ENCODE measurements at regions not wholly inside any gene's neighbourhood (a gene's known extent, or its start where the extent isn't known, plus 50 kb on each side); places are given as distances from the start of the nearest gene placed in this dataset.

DNA sequence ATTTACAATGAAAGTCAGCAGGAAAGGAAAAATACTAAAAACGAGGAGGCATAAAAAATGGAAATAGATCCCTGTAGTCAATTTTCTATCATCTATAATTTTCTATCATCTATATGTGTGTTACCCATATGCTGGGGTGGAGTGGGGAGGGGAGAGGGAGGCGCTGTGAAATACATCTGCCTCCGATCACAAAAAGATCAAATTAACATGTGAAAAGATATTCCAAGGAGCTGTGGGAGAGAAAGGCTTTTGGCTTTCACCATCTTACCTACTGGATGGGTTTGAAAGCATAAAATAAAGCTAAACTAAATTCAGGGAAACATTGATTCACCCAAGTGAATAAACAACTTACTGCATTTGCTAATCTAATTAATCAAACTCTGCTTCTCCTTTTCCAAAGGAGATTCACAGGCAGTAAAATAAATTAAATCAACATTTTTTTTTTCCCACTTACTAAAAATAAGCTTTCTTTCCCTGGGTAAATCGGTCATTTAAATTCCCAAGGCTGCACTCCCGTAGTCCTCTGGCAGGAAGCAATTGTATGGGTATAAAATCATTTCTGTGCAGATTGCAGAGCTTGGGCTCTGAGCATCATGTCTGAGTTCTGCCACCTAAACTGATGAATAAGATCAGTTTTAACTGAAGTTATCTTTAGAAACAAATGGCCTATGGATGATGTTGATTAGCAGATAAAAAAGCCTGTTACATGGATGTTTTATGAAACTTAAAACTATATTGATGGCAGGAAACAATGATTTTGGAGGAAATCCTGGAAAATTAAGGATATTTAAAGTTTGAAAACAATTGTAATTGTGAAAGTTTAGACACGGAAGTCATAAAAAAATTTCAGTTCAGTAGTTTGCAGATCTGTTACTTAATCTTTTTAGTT is 147.9 kb downstream of the SOX4 start:
- Mint-ChIP-seq H3K9me3 (no peaks in the 10 kb centered on the region), H3K4me3 (no peak overlapping the region), H3K36me3 (no peaks in the 10 kb centered on the region), H3K27ac (no peak overlapping the region), H3K27me3 (peaks cover 4% of the 10 kb centered on the region), H3K4me1 (peaks cover 3% of the 10 kb centered on the region)
- POLR2A ChIA-PET = no interaction called here
- no peak for ATAC-seq (ENCODE audit: low read depth)
- DNase-seq = no peak

DNA sequence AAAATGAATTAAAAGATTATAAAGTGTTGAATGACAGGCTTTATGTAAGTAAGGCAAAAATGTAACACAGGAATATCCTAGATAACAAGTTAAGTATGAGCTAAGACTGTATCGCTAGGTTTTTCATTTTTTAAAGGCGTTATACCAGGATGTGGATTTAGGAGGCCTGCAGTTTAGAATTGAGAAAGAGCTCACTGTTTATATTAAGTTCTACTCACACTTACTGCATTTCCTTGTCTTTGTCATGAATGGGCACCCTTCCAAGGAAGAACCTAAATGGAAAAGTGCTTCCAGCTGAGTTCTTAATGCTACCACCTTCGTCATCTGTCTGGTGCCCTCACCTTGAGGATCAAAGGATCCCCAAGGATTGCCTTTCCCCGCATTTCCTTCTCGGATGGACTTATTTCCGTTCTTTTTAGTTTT is 148.7 kb downstream of the SOX4 start:
- ATAC-seq (ENCODE audit: low read depth) = no peak
- Mint-ChIP-seq H3K27me3 (peaks cover 4% of the 10 kb centered on the region), H3K9me3 (no peaks in the 10 kb centered on the region), H3K4me3 (no peak overlapping the region), H3K4me1 (no peaks in the 10 kb centered on the region), H3K27ac (no peak overlapping the region), H3K36me3 (no peaks in the 10 kb centered on the region)
- POLR2A ChIA-PET = no interaction called here
- DNase-seq = no peak

DNA sequence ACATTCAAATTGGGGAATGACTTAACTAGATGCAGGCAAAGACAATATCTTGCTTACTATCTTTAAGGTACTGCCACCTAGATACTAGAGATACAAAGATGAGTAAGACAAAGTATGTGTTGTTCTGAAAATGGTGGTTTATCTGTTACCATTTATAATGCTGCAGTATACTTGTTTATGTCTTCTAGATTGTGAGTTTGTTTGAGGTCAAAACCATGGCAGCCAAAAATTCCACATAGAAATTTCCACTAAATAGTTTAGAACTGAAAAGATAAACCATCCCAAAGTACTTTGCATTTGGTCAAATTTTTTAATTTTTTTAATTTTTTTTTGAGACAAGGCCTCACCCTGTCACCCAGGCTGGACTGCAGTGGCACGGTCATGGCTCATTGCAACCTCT is 150.8 kb downstream of the SOX4 start:
- no peaks in the 10 kb centered on the region for H3K9me3 Mint-ChIP-seq
- peaks cover 6% of the 10 kb centered on the region for H3K27me3 Mint-ChIP-seq
- H3K4me1 Mint-ChIP-seq = no peaks in the 10 kb centered on the region
- no peak overlapping the region for H3K27ac Mint-ChIP-seq
- no peak overlapping the region for H3K4me3 Mint-ChIP-seq
- H3K36me3 Mint-ChIP-seq = no peaks in the 10 kb centered on the region
- POLR2A ChIA-PET = no interaction called here
- ATAC-seq (ENCODE audit: low read depth) (no peak), DNase-seq (no peak)

DNA sequence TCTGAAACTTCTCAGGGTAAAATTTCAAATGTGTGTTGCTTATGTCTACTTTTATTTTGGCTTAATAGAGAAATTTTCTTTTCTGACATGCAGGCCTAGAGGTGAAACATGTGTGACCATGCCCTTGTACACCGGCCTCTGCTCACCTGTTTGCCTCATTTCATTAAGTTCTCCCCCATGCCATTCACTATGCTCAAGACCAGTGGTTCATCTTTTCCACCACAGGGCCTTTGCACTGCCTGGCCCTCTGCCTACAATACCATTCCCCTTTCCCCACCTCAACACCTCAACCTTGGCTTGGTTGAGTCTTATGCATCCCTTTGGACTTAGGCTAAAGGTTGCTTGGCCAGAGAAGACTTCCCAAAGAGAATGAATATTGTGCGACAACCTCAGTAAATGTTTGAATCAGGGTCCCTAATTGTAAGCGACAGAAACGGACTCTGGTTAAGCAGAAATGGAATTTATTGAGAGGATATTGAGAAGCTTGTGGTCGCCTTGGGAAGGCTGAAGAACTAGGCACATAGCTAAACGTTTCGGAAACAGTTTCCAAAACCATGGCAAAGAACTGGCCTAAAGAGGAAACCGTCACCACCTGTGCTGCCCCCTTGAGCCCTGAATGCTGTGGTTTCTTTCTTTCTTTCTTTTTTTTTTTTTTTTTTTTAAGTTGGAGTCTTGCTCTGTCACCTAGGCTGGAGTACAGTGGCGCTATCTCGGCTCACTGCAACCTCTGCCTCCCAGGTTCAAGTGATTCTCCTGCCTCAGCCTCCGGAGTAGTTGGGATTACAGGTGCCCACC is 152.2 kb downstream of the SOX4 start:
- H3K4me3 Mint-ChIP-seq = no peak overlapping the region
- POLR2A ChIA-PET = no interaction called here
- peaks cover 6% of the 10 kb centered on the region for H3K27me3 Mint-ChIP-seq
- ATAC-seq (ENCODE audit: low read depth) = no peak
- no peaks in the 10 kb centered on the region for H3K4me1 Mint-ChIP-seq
- no peak for DNase-seq
- no peak overlapping the region for H3K27ac Mint-ChIP-seq
- H3K9me3 Mint-ChIP-seq = no peaks in the 10 kb centered on the region
- no peaks in the 10 kb centered on the region for H3K36me3 Mint-ChIP-seq

DNA sequence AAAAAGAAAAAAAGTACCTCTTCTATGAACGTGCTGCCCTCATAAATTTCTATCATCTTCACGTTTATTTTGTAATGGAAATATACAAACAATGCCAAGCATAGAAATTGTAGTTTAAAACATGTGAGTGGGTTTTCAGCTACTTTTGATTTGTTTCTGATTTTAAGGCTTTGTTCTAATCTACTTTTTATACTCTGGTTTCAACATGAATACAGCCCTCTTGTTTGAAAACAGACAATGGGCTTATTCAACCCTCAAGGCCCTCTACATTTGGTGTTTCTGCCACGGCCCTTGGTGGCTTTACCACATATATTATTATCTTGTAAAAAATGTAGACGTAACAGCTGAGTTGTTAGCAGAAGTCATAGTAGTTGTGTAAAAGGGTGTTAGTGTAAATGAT is 153.9 kb downstream of the SOX4 start:
- POLR2A ChIA-PET = no interaction called here
- H3K27ac Mint-ChIP-seq = no peak overlapping the region

DNA sequence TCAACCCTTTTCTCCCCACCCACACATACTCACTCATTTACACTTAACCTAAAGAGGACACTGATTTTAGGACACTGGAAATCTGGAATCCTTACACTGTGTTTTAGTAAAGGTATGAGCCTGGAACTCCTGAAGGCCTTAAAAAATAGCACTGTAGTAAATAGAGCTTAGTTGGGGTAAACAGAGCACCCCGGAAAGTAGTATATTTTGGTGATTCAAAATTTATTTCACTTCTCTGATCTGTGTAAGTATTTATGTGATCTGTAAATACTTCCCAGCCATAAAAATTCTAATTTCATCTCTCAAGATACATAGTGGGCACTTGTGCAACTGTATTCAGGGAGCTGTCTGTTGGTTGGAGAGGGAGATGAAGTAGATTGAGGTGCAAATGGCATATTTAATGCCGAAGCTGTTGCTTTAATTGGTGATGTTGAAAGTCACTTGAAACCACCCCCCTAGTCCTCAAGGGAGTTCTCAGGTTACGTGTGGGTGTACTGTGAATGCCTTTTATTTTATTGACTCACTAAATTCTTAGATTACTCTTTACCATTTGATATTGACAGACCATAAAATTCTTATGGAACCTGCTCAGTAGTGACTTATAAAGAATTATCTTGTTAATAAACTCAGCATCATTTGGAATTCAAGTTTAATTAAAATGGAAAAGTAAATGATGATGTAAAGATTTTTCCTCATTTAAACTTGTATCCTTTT is 154.9 kb downstream of the SOX4 start:
- Mint-ChIP-seq H3K4me3 (no peak overlapping the region), H3K27me3 (peaks cover 2% of the 10 kb centered on the region), H3K4me1 (no peaks in the 10 kb centered on the region), H3K9me3 (no peaks in the 10 kb centered on the region), H3K36me3 (no peaks in the 10 kb centered on the region), H3K27ac (no peak overlapping the region)
- no peak for ATAC-seq (ENCODE audit: low read depth)
- DNase-seq = no peak
- POLR2A ChIA-PET = no interaction called here

More for the DNA sequence above, 153.9 kb downstream of the SOX4 start:
- H3K27me3 Mint-ChIP-seq = peaks cover 6% of the 10 kb centered on the region
- H3K4me1 Mint-ChIP-seq = no peaks in the 10 kb centered on the region
- DNase-seq (no peak), ATAC-seq (ENCODE audit: low read depth) (no peak)
- H3K9me3 Mint-ChIP-seq = no peaks in the 10 kb centered on the region
- H3K4me3 Mint-ChIP-seq = no peak overlapping the region
- no peaks in the 10 kb centered on the region for H3K36me3 Mint-ChIP-seq

DNA sequence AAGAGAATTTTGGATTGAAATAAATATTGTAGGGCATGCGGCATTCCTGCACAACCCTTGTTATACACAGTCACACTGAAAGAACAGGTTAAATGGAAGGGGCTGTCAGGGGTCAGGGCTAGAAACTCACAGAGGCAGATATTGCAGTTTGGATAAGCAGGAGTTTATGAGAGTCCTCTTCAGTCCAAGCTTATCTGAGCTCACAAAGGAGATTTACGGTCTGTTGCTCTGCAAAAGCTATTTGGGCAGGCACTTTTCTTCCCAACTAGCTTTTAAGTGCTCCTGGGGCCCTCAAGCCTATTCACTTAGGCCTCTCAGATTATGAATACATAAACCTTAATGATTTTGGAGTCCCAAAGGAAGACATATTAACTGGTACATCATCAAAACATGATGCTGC is 156.2 kb downstream of the SOX4 start:
- Mint-ChIP-seq H3K36me3 (no peaks in the 10 kb centered on the region), H3K4me1 (no peaks in the 10 kb centered on the region), H3K9me3 (no peaks in the 10 kb centered on the region), H3K4me3 (no peak overlapping the region), H3K27me3 (peaks cover 2% of the 10 kb centered on the region), H3K27ac (no peak overlapping the region)
- ATAC-seq (ENCODE audit: low read depth) (no peak), DNase-seq (no peak)
- POLR2A ChIA-PET = no interaction called here

DNA sequence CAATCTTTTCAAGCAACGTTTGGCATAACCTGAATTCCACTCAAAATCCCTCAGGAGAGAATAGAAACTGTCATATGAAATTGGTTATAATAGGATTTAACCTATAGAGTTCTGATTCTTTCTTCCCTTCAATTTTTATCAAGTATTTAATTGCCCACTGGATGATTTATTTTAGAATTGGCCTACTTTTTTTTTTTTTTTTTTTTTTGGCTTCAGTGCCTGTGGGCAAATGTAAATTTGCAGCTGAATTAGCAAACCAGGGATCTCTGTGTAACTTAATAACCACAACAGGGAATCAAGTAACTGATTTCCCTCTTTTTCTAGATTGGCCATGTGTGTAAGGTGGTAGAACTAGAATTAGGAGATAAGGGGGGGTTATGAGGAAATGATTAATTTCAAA is 157.0 kb downstream of the SOX4 start:
- no peak for ATAC-seq (ENCODE audit: low read depth)
- H3K9me3 Mint-ChIP-seq = no peaks in the 10 kb centered on the region
- H3K27ac Mint-ChIP-seq = no peak overlapping the region
- POLR2A ChIA-PET = no interaction called here
- no peak for DNase-seq
- peaks cover 2% of the 10 kb centered on the region for H3K27me3 Mint-ChIP-seq
- H3K4me3 Mint-ChIP-seq = no peak overlapping the region
- no peaks in the 10 kb centered on the region for H3K4me1 Mint-ChIP-seq
- H3K36me3 Mint-ChIP-seq = no peaks in the 10 kb centered on the region

DNA sequence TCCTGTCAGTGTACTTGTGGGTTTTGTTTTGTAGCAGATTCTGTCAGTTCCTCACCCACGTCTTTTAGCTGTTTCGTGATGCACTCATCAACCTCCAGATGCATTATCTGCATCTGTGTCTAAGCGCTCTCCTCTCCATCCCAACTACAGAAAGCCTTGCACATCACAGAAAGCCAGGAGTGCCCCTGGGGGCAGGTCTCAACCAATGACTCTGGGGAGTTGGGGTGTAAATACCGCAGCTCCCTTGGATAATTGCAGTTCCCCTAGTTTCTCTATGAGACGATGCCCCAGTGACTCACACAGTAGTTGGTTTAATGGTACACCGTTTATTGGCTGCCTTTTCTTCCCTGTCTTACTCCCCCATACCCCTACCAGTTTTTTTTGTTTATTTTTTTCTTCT is 158.1 kb downstream of the SOX4 start:
- no peak overlapping the region for H3K4me3 Mint-ChIP-seq
- H3K27ac Mint-ChIP-seq = no peak overlapping the region
- no peaks in the 10 kb centered on the region for H3K36me3 Mint-ChIP-seq
- ATAC-seq (ENCODE audit: low read depth) (no peak), DNase-seq (no peak)
- peaks cover 2% of the 10 kb centered on the region for H3K27me3 Mint-ChIP-seq
- H3K9me3 Mint-ChIP-seq = no peaks in the 10 kb centered on the region
- POLR2A ChIA-PET = no interaction called here
- no peaks in the 10 kb centered on the region for H3K4me1 Mint-ChIP-seq

DNA sequence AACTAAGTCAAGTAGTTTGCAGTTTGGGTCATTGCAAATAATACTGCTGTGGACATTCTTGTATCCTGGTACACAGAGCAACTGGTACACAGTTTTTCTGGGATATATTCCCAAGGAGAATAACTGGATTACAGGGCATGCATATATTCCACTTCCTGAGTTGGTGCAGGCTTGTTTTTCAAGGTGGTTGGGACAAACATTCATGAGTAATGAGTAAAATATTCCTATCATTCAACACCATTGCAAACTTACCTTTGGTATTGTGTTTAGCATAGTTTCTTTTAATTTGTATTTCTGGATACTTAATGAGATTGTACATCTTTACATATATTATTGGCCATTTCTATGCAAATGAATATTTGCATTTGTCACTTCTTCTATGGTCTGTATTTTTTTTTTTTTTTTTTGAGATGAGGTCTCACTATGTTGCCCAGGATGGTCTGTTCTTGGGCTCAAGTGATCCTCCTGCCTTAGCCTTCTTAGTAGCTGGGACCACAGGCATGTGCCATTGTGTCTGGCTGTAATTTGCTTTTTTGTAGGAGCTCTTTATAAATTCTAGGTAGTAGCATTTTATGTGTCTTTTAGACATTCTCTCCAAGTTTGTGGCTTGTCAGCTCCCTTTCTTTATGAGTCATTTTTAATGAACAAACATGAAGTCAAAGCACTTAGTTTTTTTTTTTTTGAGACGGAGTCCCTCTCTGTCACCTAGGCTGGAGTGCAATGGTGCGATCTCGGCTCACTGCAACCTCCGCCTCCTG is 158.7 kb downstream of the SOX4 start:
- H3K36me3 Mint-ChIP-seq = no peaks in the 10 kb centered on the region
- no peak overlapping the region for H3K27ac Mint-ChIP-seq
- H3K4me3 Mint-ChIP-seq = no peak overlapping the region
- H3K9me3 Mint-ChIP-seq = no peaks in the 10 kb centered on the region
- H3K4me1 Mint-ChIP-seq = no peaks in the 10 kb centered on the region
- POLR2A ChIA-PET = no interaction called here
- no peak for DNase-seq
- ATAC-seq (ENCODE audit: low read depth) = no peak
- H3K27me3 Mint-ChIP-seq = peaks cover 2% of the 10 kb centered on the region

DNA sequence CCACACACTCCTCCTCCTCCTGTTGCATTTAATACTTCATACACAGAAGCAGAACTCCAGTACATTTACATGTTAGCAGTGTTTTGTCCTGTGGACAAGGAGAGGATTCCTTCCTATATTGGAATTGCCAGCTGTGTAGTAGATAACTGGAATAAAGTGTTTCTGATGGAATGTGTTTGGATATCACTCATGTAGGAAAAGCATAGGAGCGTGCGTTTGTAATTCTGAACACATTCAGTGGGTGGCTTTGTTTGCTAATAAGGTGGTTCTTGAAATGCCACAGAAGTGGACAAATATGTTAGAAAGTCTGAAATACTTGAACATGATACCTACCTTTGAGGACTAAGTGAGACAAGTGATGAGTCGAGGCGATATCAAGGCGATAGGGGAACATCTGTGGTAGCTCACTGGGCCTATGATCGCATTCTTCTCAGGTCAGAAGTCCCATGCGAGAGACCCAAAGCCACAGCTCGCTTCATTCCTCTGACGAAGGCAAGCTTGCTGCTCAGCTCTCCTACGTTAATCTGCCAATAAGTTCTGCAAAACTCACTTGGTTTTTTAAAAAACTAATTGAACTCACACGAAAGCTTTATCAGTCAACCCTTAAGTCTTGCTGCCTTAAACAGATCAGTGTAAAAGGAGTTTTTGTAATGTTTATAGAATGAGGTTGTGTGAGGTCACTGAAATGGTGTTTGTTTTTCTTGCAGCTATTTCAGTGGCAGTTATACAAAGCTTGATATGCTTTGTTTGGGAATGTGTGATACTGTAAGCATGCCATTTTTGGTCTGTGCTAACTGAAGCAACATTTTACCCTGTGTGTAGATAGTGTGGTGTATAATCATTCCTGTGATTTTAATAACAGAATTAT is 159.9 kb downstream of the SOX4 start:
- no peaks in the 10 kb centered on the region for H3K36me3 Mint-ChIP-seq
- DNase-seq (no peak), ATAC-seq (ENCODE audit: low read depth) (no peak)
- no peak overlapping the region for H3K4me3 Mint-ChIP-seq
- POLR2A ChIA-PET = no interaction called here
- no peaks in the 10 kb centered on the region for H3K27me3 Mint-ChIP-seq
- no peaks in the 10 kb centered on the region for H3K4me1 Mint-ChIP-seq
- H3K27ac Mint-ChIP-seq = no peak overlapping the region
- no peaks in the 10 kb centered on the region for H3K9me3 Mint-ChIP-seq

DNA sequence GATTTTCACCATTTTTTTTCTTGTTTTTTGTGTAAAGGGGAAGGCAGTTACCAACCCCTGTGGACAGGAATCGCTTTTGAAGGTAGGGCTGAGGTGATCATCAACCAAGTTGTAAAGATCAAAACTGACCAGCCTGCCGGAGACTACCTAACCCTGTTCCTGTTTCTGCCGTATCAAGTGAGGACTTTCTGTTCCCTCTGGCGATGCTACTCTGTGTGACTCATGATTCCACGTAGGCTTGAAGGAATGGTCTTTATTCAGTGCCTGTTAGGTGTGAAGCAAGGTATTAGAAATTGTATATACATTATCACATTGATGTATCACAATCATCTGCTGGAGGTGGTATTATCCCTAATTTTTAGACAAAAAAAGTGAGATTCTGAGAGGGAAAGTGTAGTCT is 161.3 kb downstream of the SOX4 start:
- DNase-seq (no peak), ATAC-seq (ENCODE audit: low read depth) (no peak)
- Mint-ChIP-seq H3K9me3 (no peaks in the 10 kb centered on the region), H3K27ac (no peak overlapping the region), H3K4me3 (no peak overlapping the region), H3K27me3 (no peaks in the 10 kb centered on the region), H3K36me3 (no peaks in the 10 kb centered on the region), H3K4me1 (no peaks in the 10 kb centered on the region)
- POLR2A ChIA-PET = no interaction called here

Measured in activated naive CD8-positive, alpha-beta T cell treated with anti-CD3 and anti-CD28 coated beads, Interleukin-2, amount 10 ng/mL, durations not matched to agents 7 days and 5 days (primary cell).